Esophagus squamous epithelium (tissue), 4 donors: ENCODE measurements at regions not wholly inside any gene's neighbourhood (a gene's known extent, or its start where the extent isn't known, plus 50 kb on each side); places are given as distances from the start of the nearest gene placed in this dataset.

Source experiments
- CTCF ChIP-seq, 6 experiments: fragments of 450-650 bp in 4 of 6; fragments of 200-600 bp in 2 of 6; sonication (generic) in 2 of 6; IDR thresholded peaks; one replicate each; pipeline ENCODE4 v1.5.1; 2016 to 2019; ENCODE audit warnings: antibody characterized with exemption in 6 of 6, mild to moderate bottlenecking in 4 of 6, moderate library complexity in 4 of 6
- POLR2A ChIP-seq, 4 donors: fragments of 450-650 bp; IDR thresholded peaks; one replicate each; pipeline ENCODE4 v1.6.1; 2017; ENCODE audit warnings: antibody characterized with exemption in 4 of 4, mild to moderate bottlenecking in 4 of 4, moderate library complexity in 3 of 4

DNA sequence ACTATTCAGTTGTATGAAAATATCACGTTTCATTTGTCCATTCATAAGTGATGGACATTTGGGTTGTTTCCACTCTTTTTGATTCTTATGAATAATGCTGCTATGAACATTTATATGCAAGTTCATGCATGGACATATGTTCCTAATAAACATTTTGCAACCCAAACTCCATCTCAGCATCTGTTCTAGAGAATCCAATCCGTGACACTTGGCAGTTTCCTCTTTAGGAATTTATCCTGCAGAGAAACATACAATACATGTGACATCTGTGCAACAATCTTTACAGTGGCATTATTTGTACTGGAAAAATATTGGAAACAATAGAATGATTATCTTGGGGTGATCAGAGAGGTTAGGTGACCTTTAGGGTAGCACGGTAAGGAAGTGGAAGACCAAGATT is 290.8 kb upstream of the SRRM4 start:
- TF ChIP-seq POLR2A (IDR thresholded peaks at IDR 0.05) (no peak), CTCF (IDR thresholded peaks at IDR 0.05) (no peak)
